Epidermal melanocyte (primary cell): ENCODE measurements at regions not wholly inside any gene's neighbourhood (a gene's known extent, or its start where the extent isn't known, plus 50 kb on each side); places are given as distances from the start of the nearest gene placed in this dataset.

Source experiments
- DNase-seq: peaks from one replicate; pipeline ENCODE4 v3.0.0; 2011; ENCODE audit warnings: low spot score; ENCODE audit not compliant: insufficient read length

- DNase-seq: no peak
Observed at GRCh38 chr14:86540636-86541247, 1010.8 kb downstream of the FLRT2 start.

GRCh38 chr14:86539361-86540070 lies 1009.6 kb downstream of the FLRT2 start:
- DNase-seq: no peak

- DNase-seq: no peak
Observed at GRCh38 chr14:86533834-86534233, 1003.9 kb downstream of the FLRT2 start.

- DNase-seq: no peak
Observed at GRCh38 chr14:86532219-86532618, 1002.3 kb downstream of the FLRT2 start.

- no peak for DNase-seq
Observed at GRCh38 chr14:86530457-86530856, 1000.5 kb downstream of the FLRT2 start.

GRCh38 chr14:86527312-86527711 lies 997.4 kb downstream of the FLRT2 start:
- DNase-seq: no peak

- no peak for DNase-seq
Observed at GRCh38 chr14:86525673-86526072, 995.7 kb downstream of the FLRT2 start.

GRCh38 chr14:86521843-86522242 lies 991.9 kb downstream of the FLRT2 start:
- DNase-seq: no peak

- DNase-seq: no peak
Observed at GRCh38 chr14:86521031-86521730, 991.2 kb downstream of the FLRT2 start.

GRCh38 chr14:86518298-86518697 lies 988.4 kb downstream of the FLRT2 start:
- no peak for DNase-seq

GRCh38 chr14:86515195-86515594 lies 985.3 kb downstream of the FLRT2 start:
- no peak for DNase-seq

- no peak for DNase-seq
Observed at GRCh38 chr14:86513564-86513963, 983.6 kb downstream of the FLRT2 start.

- no peak for DNase-seq
Observed at GRCh38 chr14:86513056-86513455, 983.1 kb downstream of the FLRT2 start.

- DNase-seq: no peak
Observed at GRCh38 chr14:86510491-86510890, 980.5 kb downstream of the FLRT2 start.

GRCh38 chr14:86505808-86506207 lies 975.9 kb downstream of the FLRT2 start:
- no peak for DNase-seq

- DNase-seq: no peak
Observed at GRCh38 chr14:86501611-86502010, 971.7 kb downstream of the FLRT2 start.

GRCh38 chr14:86491743-86492142 lies 961.8 kb downstream of the FLRT2 start:
- DNase-seq: no peak

GRCh38 chr14:86481104-86481503 lies 951.2 kb downstream of the FLRT2 start:
- no peak for DNase-seq

GRCh38 chr14:86464341-86464740 lies 934.4 kb downstream of the FLRT2 start:
- no peak for DNase-seq

GRCh38 chr14:86462193-86462753 lies 932.3 kb downstream of the FLRT2 start:
- DNase-seq: no peak

GRCh38 chr14:86457481-86458135 lies 927.7 kb downstream of the FLRT2 start:
- no peak for DNase-seq

- no peak for DNase-seq
Observed at GRCh38 chr14:86450085-86450484, 920.1 kb downstream of the FLRT2 start.
